Large intestine (tissue), 3 donors: ENCODE measurements at regions not wholly inside any gene's neighbourhood (a gene's known extent, or its start where the extent isn't known, plus 50 kb on each side); places are given as distances from the start of the nearest gene placed in this dataset.
A peak's percentile ranks its signal among the peaks of the same experiment; 100 is the strongest.
"Not testable (repeated sequence)": the region's sequence is repeated elsewhere in the genome, so short reads cannot be mapped to it uniquely, and the experiment has no call there.

Experiments used
- DNase-seq, 2 donors: peaks; one replicate each; pipeline versions ENCODE4 v3.0.0 to v3.0.0-alpha.2; 2013
- H3K27ac ChIP-seq: one replicate; pipeline ENCODE4 v1.5.1; 2013; ENCODE audit warnings: low read length
- H3K27me3 ChIP-seq: 2 replicates; pipeline ENCODE4 v1.6.1; 2013; ENCODE audit warnings: low read length; ENCODE audit not compliant: control insufficient read depth, insufficient read depth
- H3K36me3 ChIP-seq: 2 replicates; pipeline ENCODE4 v1.6.1; 2013; ENCODE audit warnings: low read length; ENCODE audit not compliant: control insufficient read depth, insufficient read depth
- H3K4me1 ChIP-seq: one replicate; pipeline ENCODE4 v1.6.1; 2013; ENCODE audit warnings: low read length; ENCODE audit not compliant: control insufficient read depth, insufficient read depth
- H3K4me3 ChIP-seq: one replicate; pipeline ENCODE4 v1.5.1; 2013; ENCODE audit warnings: low read length
- H3K9me3 ChIP-seq: one replicate; pipeline ENCODE4 v1.6.1; 2013; ENCODE audit warnings: mild to moderate bottlenecking, low read depth, low read length, moderate library complexity; ENCODE audit not compliant: control insufficient read depth
- WGBS: methylation state at CpG from one replicate; pipeline ENCODE4 v1.1.5; 2013; ENCODE audit warnings: low lambda C conversion rate; ENCODE audit not compliant: insufficient coverage; 5-methylcytosine and 5-hydroxymethylcytosine counted together

GRCh38 chr10:3648170-3648569 lies 136.8 kb downstream of the KLF6 start:
- WGBS: no CpG with 5 or more reads among the region's 6 CpGs
- DNase-seq: no peak

GRCh38 chr10:3647074-3647473 lies 137.9 kb downstream of the KLF6 start:
- Histone ChIP-seq H3K36me3 (no peaks in the 10 kb centered on the region), H3K27ac (no peak overlapping the region), H3K4me3 (no peak overlapping the region), H3K27me3 (no peaks in the 10 kb centered on the region), H3K4me1 (no peaks in the 10 kb centered on the region), H3K9me3 (no peaks in the 10 kb centered on the region)
- DNase-seq: no peak
- whole genome bisulfite sequencing: no CpG with 5 or more reads among the region's 8 CpGs

More at GRCh38 chr10:3648170-3648569, 136.8 kb downstream of the KLF6 start:
- Histone ChIP-seq H3K4me1 (no peaks in the 10 kb centered on the region), H3K27me3 (no peaks in the 10 kb centered on the region), H3K36me3 (no peaks in the 10 kb centered on the region), H3K4me3 (no peak overlapping the region), H3K9me3 (no peaks in the 10 kb centered on the region), H3K27ac (no peak overlapping the region)

- Histone ChIP-seq H3K27me3 (no peaks in the 10 kb centered on the region), H3K4me1 (no peaks in the 10 kb centered on the region), H3K27ac (no peak overlapping the region), H3K9me3 (no peaks in the 10 kb centered on the region), H3K4me3 (no peak overlapping the region), H3K36me3 (no peaks in the 10 kb centered on the region)
- 100% methylated on average over 1 of the region's 6 CpGs for WGBS
- no peak for DNase-seq
Observed at GRCh38 chr10:3645406-3645805, 139.6 kb downstream of the KLF6 start.

DNA sequence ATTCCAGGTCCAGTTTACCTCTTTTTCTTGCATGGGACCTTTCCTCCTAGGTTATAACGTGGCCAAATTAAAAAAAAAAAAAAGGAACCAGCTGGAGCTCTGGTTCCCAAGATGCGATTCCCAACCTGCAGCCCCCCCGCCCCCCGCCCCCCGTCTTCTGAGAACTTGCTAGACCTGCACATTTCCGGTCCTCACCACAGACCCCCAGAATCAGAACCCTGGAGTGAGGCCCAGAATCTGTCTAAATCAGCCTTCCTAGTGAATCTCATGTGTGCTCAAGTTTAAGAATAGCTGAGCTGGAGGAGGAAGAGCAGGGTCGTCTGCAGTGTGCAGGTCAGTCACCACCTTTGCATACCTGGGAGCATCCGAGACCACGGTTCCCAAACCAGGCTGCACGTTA lies 144.2 kb downstream of the KLF6 start:
- no peak for DNase-seq
- no CpG with 5 or more reads among the region's 10 CpGs for WGBS
- H3K27me3 ChIP-seq: no peaks in the 10 kb centered on the region
- no peak overlapping the region for H3K27ac ChIP-seq
- no peaks in the 10 kb centered on the region for H3K4me1 ChIP-seq
- H3K4me3 ChIP-seq: no peak overlapping the region
- no peaks in the 10 kb centered on the region for H3K9me3 ChIP-seq
- H3K36me3 ChIP-seq: no peaks in the 10 kb centered on the region

GRCh38 chr10:3639546-3639945 lies 145.5 kb downstream of the KLF6 start:
- DNase-seq: no peak
- H3K27ac ChIP-seq: no peak overlapping the region
- 47% methylated on average over 2 of the region's 4 CpGs for WGBS
- H3K27me3 ChIP-seq: no peaks in the 10 kb centered on the region
- H3K36me3 ChIP-seq: no peaks in the 10 kb centered on the region
- H3K4me3 ChIP-seq: no peak overlapping the region
- H3K4me1 ChIP-seq: no peaks in the 10 kb centered on the region
- no peaks in the 10 kb centered on the region for H3K9me3 ChIP-seq

DNA sequence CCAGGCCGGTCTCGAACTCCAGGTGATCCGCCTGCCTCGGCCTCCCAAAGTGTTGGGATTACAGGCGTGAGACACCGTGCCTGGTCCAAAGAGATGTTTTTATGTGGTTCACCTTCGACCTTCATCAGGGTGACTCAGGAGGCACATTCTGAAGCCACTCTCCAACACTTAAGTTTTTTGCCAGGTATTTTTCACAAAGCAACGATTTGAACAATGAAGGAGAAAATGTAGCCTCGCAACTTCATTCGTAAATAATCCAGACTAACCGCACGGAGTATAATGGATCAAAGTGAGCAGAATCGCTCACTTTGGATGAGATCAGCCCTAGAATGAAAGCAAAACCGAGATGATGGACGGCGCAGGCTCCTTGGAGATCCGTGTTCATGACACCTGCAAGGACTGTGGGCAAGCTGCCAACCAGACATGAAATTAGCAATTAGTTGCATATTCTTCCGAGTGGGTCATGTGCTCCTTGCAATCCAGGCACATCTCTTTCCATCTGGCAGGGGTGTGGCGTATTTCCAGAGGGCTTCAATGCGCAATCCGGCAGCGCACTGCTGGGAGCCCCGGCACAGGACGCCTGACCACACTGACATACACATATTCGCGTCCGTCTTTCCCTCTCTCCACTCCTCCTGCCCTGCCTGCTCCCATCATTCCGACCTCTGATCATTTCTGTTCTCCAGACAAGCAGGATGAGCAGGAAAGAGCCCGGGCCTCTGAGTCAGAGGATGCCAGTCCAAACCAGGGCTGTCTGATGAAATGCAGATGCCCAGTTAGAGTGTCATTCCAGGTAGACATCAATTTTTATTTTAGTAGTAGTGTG lies 148.4 kb downstream of the KLF6 start:
- no peak overlapping the region for H3K4me3 ChIP-seq
- H3K27ac ChIP-seq: no peak overlapping the region
- H3K4me1 ChIP-seq: no peaks in the 10 kb centered on the region
- 96% methylated on average over 4 of the region's 29 CpGs for WGBS
- peak; percentile 13 to 16 for DNase-seq
- no peaks in the 10 kb centered on the region for H3K36me3 ChIP-seq
- no peaks in the 10 kb centered on the region for H3K27me3 ChIP-seq
- no peaks in the 10 kb centered on the region for H3K9me3 ChIP-seq

DNA sequence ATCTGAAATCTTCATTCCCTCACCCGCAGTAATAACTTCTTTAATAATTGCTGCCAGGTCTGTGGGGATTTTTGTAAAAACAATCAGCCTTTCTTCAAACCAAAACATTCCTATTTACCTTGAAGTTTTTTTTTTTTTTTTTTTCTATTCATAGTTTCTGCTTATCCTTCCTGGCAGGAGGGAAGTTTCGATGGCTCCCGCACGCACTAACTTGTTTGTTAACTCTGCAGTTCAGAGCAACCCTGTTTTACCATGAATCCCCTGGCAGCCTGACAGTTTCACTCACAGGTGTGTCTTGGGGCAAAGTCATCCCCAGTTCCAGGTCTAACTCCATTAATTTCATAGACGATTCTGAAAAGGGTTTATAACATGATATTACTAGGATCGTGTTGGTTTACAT lies 149.3 kb downstream of the KLF6 start:
- Histone ChIP-seq H3K9me3 (no peaks in the 10 kb centered on the region), H3K4me1 (no peaks in the 10 kb centered on the region), H3K27ac (no peak overlapping the region), H3K36me3 (no peaks in the 10 kb centered on the region), H3K27me3 (no peaks in the 10 kb centered on the region), H3K4me3 (no peak overlapping the region)
- 67% methylated on average over 3 of the region's 6 CpGs for WGBS
- no peak for DNase-seq

DNA sequence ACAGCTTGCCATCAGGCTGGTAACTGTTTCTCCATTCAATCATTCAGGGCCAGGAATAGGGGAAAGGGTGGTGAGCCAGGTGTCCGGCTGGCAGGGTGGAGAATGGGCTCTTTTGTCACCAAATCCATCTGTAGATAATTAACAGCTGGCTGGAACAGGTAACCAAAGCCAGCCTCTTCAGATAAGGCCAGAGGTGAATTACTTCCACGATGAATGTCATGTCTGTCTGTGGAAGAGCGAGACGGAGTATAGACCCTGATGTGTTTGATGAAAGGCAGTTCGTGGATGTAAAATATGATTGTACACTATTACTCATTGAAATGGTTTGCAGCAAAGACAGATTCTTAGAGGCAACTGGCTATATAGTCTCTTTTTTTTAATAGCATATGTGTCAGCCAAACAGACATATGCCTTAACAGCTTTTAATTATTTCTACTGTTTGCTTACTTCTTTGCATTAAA lies 149.8 kb downstream of the KLF6 start:
- no peak overlapping the region for H3K4me3 ChIP-seq
- no peaks in the 10 kb centered on the region for H3K36me3 ChIP-seq
- no peaks in the 10 kb centered on the region for H3K27me3 ChIP-seq
- WGBS: no CpG with 5 or more reads among the region's 5 CpGs
- DNase-seq: no peak
- no peaks in the 10 kb centered on the region for H3K9me3 ChIP-seq
- H3K4me1 ChIP-seq: no peaks in the 10 kb centered on the region
- H3K27ac ChIP-seq: no peak overlapping the region

- not testable (repeated sequence) for H3K27me3 ChIP-seq, H3K36me3 ChIP-seq, DNase-seq, H3K4me1 ChIP-seq, H3K4me3 ChIP-seq, H3K27ac ChIP-seq, H3K9me3 ChIP-seq
- WGBS: 100% methylated on average over 1 of the region's 1 CpG
Observed at GRCh38 chr10:3634646-3635045, 150.4 kb downstream of the KLF6 start.

- H3K9me3 ChIP-seq: no peaks in the 10 kb centered on the region
- WGBS: 90% methylated on average over 3 of the region's 5 CpGs
- H3K27me3 ChIP-seq: no peaks in the 10 kb centered on the region
- no peak overlapping the region for H3K4me3 ChIP-seq
- no peak overlapping the region for H3K27ac ChIP-seq
- DNase-seq: no peak
- no peaks in the 10 kb centered on the region for H3K4me1 ChIP-seq
- H3K36me3 ChIP-seq: no peaks in the 10 kb centered on the region
Observed at GRCh38 chr10:3631701-3632330, 153.2 kb downstream of the KLF6 start.
